Naive thymus-derived CD8-positive, alpha-beta T cell (primary cell): ENCODE measurements at regions not wholly inside any gene's neighbourhood (a gene's known extent, or its start where the extent isn't known, plus 50 kb on each side); places are given as distances from the start of the nearest gene placed in this dataset.

Experiments
- ATAC-seq, 2 donors: fragments of 150-1000 bp; cut with Tn5 transposase in 1 of 2; sonication (Bioruptor Pico), chemical (Tn5 transposase) in 1 of 2; 1 replicate in 1 of 2; 2 replicates in 1 of 2; pipeline ENCODE4 v1.10.0; 2021; ENCODE audit warnings: mild to moderate bottlenecking in 2 of 2, moderate library complexity in 2 of 2
- POLR2A ChIA-PET: fragments of 350-600 bp; sonication (Branson Sonifier 250); formaldehyde crosslinking; loops from one replicate; lab custom pipeline; 2021; ENCODE audit warnings: antibody characterized with exemption; lab: Charles Lee
- DNase-seq, 10 donors: peaks; one replicate each; pipeline versions ENCODE4 v3.0.0 to v3.0.0-alpha.2; 2020 to 2022
- H3K27ac Mint-ChIP-seq, 10 donors: one replicate each; pipeline ENCODE4 v1.8.0; 2020 to 2022; ENCODE audit warnings: mild to moderate bottlenecking in 10 of 10, mixed read lengths in 10 of 10, moderate library complexity in 4 of 10, inconsistent platforms in 1 of 10
- H3K27me3 Mint-ChIP-seq, 5 donors: one replicate each; pipeline ENCODE4 v1.8.0; 2021 to 2022; ENCODE audit warnings: mixed read lengths in 5 of 5
- H3K36me3 Mint-ChIP-seq, 3 donors: one replicate each; pipeline ENCODE4 v1.8.0; 2020 to 2022; ENCODE audit warnings: mixed read lengths in 3 of 3, mild to moderate bottlenecking in 2 of 3, inconsistent platforms in 1 of 3
- H3K4me1 Mint-ChIP-seq, 4 donors: one replicate each; pipeline ENCODE4 v1.8.0; 2021 to 2022; ENCODE audit warnings: mixed read lengths in 4 of 4
- H3K4me3 Mint-ChIP-seq, 10 donors: one replicate each; pipeline ENCODE4 v1.8.0; 2020 to 2022; ENCODE audit warnings: mild to moderate bottlenecking in 10 of 10, mixed read lengths in 10 of 10, moderate library complexity in 6 of 10, inconsistent platforms in 1 of 10
- H3K9me3 Mint-ChIP-seq, 9 donors: one replicate each; pipeline ENCODE4 v1.8.0; 2020 to 2022; ENCODE audit warnings: mixed read lengths in 9 of 9, mild to moderate bottlenecking in 3 of 9, inconsistent platforms in 1 of 9, moderate library complexity in 1 of 9

GRCh38 chr2:40859617-40860016 lies 407.7 kb upstream of the SLC8A1 start:
- ATAC-seq, result no peak
- H3K9me3 Mint-ChIP-seq, result peaks cover 0 to 15% (median 0%) of the 10 kb centered on the region in 9 donors

DNA sequence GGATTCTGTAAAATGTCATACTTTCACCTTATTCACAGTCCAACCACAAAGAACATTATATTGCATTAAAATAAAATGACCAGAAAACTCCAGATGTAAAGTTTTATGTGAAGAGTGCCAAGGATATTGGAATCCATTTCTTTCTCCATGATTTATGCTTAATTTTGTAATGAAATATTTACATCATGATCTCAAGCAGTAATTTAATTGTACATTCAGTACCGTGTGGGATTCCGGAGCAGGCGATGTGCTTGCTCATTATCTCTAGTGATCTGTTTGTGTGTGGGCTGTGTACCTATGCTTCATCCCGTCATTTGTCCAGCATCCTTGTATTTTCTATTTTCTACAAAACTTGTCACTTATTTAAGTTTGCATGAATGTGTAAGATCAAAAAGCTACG lies 415.9 kb upstream of the SLC8A1 start:
- ATAC-seq (no peak), DNase-seq (no peak)
- Mint-ChIP-seq H3K4me1 (peaks cover 0 to 3% (median 0%) of the 10 kb centered on the region in 4 donors), H3K9me3 (peaks cover 0 to 3% (median 0%) of the 10 kb centered on the region in 9 donors), H3K27me3 (no peaks in the 10 kb centered on the region), H3K36me3 (no peaks in the 10 kb centered on the region), H3K4me3 (no peak overlapping the region), H3K27ac (no peak overlapping the region)
- POLR2A ChIA-PET, result no interaction called here

More at GRCh38 chr2:40859617-40860016, 407.7 kb upstream of the SLC8A1 start:
- no peaks in the 10 kb centered on the region for H3K36me3 Mint-ChIP-seq
- H3K4me1 Mint-ChIP-seq, result no peaks in the 10 kb centered on the region
- POLR2A ChIA-PET, result no interaction called here
- H3K4me3 Mint-ChIP-seq, result no peak overlapping the region
- no peak for DNase-seq
- H3K27me3 Mint-ChIP-seq, result no peaks in the 10 kb centered on the region
- H3K27ac Mint-ChIP-seq, result no peak overlapping the region

DNA sequence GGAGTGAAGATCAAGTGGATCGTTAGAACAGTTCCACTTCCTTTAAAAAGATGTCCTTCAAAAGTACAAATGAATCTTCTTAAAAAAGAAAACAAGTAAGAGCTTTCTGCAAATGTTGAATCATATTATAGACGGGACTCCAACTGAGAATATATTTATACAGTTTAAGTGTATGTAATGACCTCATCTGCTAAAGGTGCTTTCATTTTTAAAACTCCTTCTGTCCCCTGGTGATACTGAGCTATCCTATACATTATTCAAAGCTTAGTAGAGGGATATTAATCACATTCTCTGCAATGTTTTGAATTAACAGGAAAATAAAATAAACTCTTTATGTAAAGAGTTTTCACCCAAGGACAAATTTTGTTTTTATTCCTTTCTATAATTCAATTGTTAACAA lies 420.7 kb upstream of the SLC8A1 start:
- peaks cover 0 to 3% (median 0%) of the 10 kb centered on the region in 4 donors for H3K4me1 Mint-ChIP-seq
- H3K27ac Mint-ChIP-seq, result no peak overlapping the region
- ATAC-seq (no peak), DNase-seq (no peak)
- no peak overlapping the region for H3K4me3 Mint-ChIP-seq
- peaks cover 0 to 3% (median 0%) of the 10 kb centered on the region in 5 donors for H3K27me3 Mint-ChIP-seq
- POLR2A ChIA-PET, result no interaction called here
- no peaks in the 10 kb centered on the region for H3K36me3 Mint-ChIP-seq
- peaks cover 0 to 1% (median 0%) of the 10 kb centered on the region in 9 donors for H3K9me3 Mint-ChIP-seq

- Mint-ChIP-seq H3K9me3 (peaks cover 0 to 2% (median 0%) of the 10 kb centered on the region in 9 donors), H3K27ac (no peak overlapping the region)
Measured at GRCh38 chr2:40874380-40874779, 422.5 kb upstream of the SLC8A1 start.

GRCh38 chr2:40877734-40878288 lies 425.9 kb upstream of the SLC8A1 start:
- no peak overlapping the region for H3K27ac Mint-ChIP-seq
- no peak overlapping the region for H3K4me3 Mint-ChIP-seq
- DNase-seq, result no peak
- peaks cover 0 to 2% (median 0%) of the 10 kb centered on the region in 9 donors for H3K9me3 Mint-ChIP-seq
- no peaks in the 10 kb centered on the region for H3K4me1 Mint-ChIP-seq
- H3K27me3 Mint-ChIP-seq, result peaks cover 0 to 3% (median 0%) of the 10 kb centered on the region in 5 donors
- ATAC-seq, result no peak
- POLR2A ChIA-PET, result no interaction called here
- H3K36me3 Mint-ChIP-seq, result no peaks in the 10 kb centered on the region

More at GRCh38 chr2:40874380-40874779, 422.5 kb upstream of the SLC8A1 start:
- Mint-ChIP-seq H3K4me3 (no peak overlapping the region), H3K36me3 (no peaks in the 10 kb centered on the region), H3K27me3 (peaks cover 0 to 3% (median 0%) of the 10 kb centered on the region in 5 donors), H3K4me1 (peaks cover 0 to 3% (median 0%) of the 10 kb centered on the region in 4 donors)
- DNase-seq (no peak), ATAC-seq (no peak)
- POLR2A ChIA-PET, result no interaction called here

GRCh38 chr2:40879305-40879704 lies 427.4 kb upstream of the SLC8A1 start:
- Mint-ChIP-seq H3K9me3 (peaks cover 0 to 3% (median 0%) of the 10 kb centered on the region in 9 donors), H3K27ac (no peak overlapping the region), H3K4me3 (no peak overlapping the region), H3K36me3 (no peaks in the 10 kb centered on the region), H3K4me1 (no peaks in the 10 kb centered on the region), H3K27me3 (no peaks in the 10 kb centered on the region)
- ATAC-seq (no peak), DNase-seq (no peak)
- POLR2A ChIA-PET, result no interaction called here

- DNase-seq (no peak), ATAC-seq (no peak)
- no peak overlapping the region for H3K27ac Mint-ChIP-seq
- H3K36me3 Mint-ChIP-seq, result no peaks in the 10 kb centered on the region
- no peaks in the 10 kb centered on the region for H3K4me1 Mint-ChIP-seq
- H3K4me3 Mint-ChIP-seq, result no peak overlapping the region
- H3K27me3 Mint-ChIP-seq, result no peaks in the 10 kb centered on the region
- peaks cover 0 to 9% (median 2%) of the 10 kb centered on the region in 9 donors for H3K9me3 Mint-ChIP-seq
- POLR2A ChIA-PET, result no interaction called here
Measured at GRCh38 chr2:40886100-40886499, 434.2 kb upstream of the SLC8A1 start.

DNA sequence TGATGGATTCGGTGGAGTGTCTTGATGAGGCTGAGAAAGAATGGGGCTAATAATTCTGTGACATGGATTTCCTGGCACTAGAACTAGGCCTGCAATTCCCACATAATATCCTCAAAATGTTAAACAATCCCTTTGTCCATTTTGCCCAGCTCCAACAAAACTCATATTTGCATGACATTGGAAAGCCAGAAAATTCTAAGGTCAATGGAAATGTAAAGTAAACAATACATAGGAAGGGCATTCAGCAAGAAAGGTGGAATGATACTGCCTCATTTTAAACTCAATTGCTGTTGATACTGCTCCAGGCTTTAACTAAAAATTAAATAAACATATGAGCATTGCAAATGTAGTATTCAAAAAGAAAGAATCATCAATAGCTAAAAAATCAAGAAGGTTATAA lies 434.8 kb upstream of the SLC8A1 start:
- H3K36me3 Mint-ChIP-seq, result no peaks in the 10 kb centered on the region
- H3K4me3 Mint-ChIP-seq, result no peak overlapping the region
- H3K9me3 Mint-ChIP-seq, result peaks cover 0 to 9% (median 2%) of the 10 kb centered on the region in 9 donors
- POLR2A ChIA-PET, result interaction anchor here (0.7 kb wide), 1 partner anchor 11 kb away, joined by 4 read pairs; no protein-coding TSS in a partner anchor
- no peak for ATAC-seq
- no peak for DNase-seq
- no peaks in the 10 kb centered on the region for H3K27me3 Mint-ChIP-seq
- H3K27ac Mint-ChIP-seq, result no peak overlapping the region
- no peaks in the 10 kb centered on the region for H3K4me1 Mint-ChIP-seq

GRCh38 chr2:40896358-40896757 lies 444.5 kb upstream of the SLC8A1 start:
- POLR2A ChIA-PET, result no interaction called here
- no peaks in the 10 kb centered on the region for H3K27me3 Mint-ChIP-seq

DNA sequence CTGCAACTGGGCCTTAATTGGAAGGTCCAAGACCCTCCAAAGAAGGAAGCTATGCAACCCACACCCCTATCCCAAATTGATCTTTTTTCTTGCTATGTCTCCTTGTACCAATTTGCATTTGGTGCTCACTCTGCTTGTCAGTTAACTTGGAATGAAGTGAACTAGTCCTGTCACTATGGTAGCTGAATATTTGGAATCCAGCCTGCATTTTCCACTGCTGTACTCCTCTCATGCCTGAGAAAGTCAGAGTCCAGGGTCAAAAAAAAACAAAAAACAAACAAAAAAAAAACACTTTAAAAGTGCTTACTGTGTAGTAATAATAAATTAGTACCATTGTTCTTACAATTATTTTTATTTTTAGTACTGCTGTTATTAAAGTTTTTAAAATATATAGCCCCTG lies 462.8 kb upstream of the SLC8A1 start:
- no peak for DNase-seq
- Mint-ChIP-seq H3K36me3 (no peaks in the 10 kb centered on the region), H3K27me3 (no peaks in the 10 kb centered on the region), H3K4me1 (no peaks in the 10 kb centered on the region), H3K4me3 (no peak overlapping the region), H3K27ac (no peak overlapping the region), H3K9me3 (peaks cover 0 to 10% (median 0%) of the 10 kb centered on the region in 9 donors)
- no peak for ATAC-seq
- POLR2A ChIA-PET, result no interaction called here

More at GRCh38 chr2:40896358-40896757, 444.5 kb upstream of the SLC8A1 start:
- Mint-ChIP-seq H3K4me1 (no peaks in the 10 kb centered on the region), H3K4me3 (no peak overlapping the region), H3K36me3 (no peaks in the 10 kb centered on the region), H3K27ac (no peak overlapping the region), H3K9me3 (peaks cover 0 to 17% (median 0%) of the 10 kb centered on the region in 9 donors)
- DNase-seq, result no peak
- ATAC-seq, result no peak

- peaks cover 0 to 8% (median 0%) of the 10 kb centered on the region in 9 donors for H3K9me3 Mint-ChIP-seq
- no peaks in the 10 kb centered on the region for H3K36me3 Mint-ChIP-seq
- no peak for ATAC-seq
- H3K27ac Mint-ChIP-seq, result no peak overlapping the region
- POLR2A ChIA-PET, result no interaction called here
- H3K4me3 Mint-ChIP-seq, result no peak overlapping the region
- H3K27me3 Mint-ChIP-seq, result no peaks in the 10 kb centered on the region
- no peaks in the 10 kb centered on the region for H3K4me1 Mint-ChIP-seq
- DNase-seq, result no peak
Measured at GRCh38 chr2:40915651-40916050, 463.8 kb upstream of the SLC8A1 start.

GRCh38 chr2:40935349-40935748 lies 483.5 kb upstream of the SLC8A1 start:
- no peak overlapping the region for H3K4me3 Mint-ChIP-seq
- no peak overlapping the region for H3K27ac Mint-ChIP-seq
- peaks cover 0 to 27% (median 3%) of the 10 kb centered on the region in 9 donors for H3K9me3 Mint-ChIP-seq
- POLR2A ChIA-PET, result no interaction called here
- DNase-seq (no peak), ATAC-seq (no peak)
- peaks cover 0 to 2% (median 0%) of the 10 kb centered on the region in 5 donors for H3K27me3 Mint-ChIP-seq
- no peaks in the 10 kb centered on the region for H3K36me3 Mint-ChIP-seq
- no peaks in the 10 kb centered on the region for H3K4me1 Mint-ChIP-seq

DNA sequence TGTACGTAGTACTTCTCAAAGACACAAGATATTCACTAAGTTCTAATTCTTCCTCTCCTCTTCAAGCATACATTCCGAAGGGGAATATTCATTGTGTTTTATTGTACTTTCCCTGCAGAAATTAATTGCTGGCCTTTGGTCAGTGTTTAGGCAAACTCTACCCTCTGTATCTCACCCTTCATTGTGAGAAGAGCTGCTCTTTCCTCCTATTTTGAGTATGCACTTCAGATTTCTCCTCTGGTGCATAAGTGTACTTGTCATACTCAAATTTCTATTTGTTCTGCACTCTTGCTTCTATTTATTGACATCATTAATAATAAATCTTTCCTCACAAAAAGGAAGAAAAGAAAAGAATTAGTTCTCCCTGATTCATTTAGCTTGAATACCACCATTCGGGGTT lies 485.4 kb upstream of the SLC8A1 start:
- H3K27me3 Mint-ChIP-seq, result peaks cover 0 to 2% (median 0%) of the 10 kb centered on the region in 5 donors

GRCh38 chr2:40953341-40953740 lies 501.5 kb upstream of the SLC8A1 start:
- Mint-ChIP-seq H3K27ac (no peak overlapping the region), H3K4me3 (no peak overlapping the region), H3K4me1 (no peaks in the 10 kb centered on the region), H3K9me3 (peaks cover 0 to 4% (median 0%) of the 10 kb centered on the region in 9 donors), H3K36me3 (no peaks in the 10 kb centered on the region), H3K27me3 (no peaks in the 10 kb centered on the region)
- ATAC-seq (no peak), DNase-seq (no peak)
- POLR2A ChIA-PET, result no interaction called here

More for the DNA sequence above, 485.4 kb upstream of the SLC8A1 start:
- POLR2A ChIA-PET, result no interaction called here
- DNase-seq (no peak), ATAC-seq (no peak)
- H3K4me3 Mint-ChIP-seq, result no peak overlapping the region
- peaks cover 4 to 28% (median 12%) of the 10 kb centered on the region in 9 donors for H3K9me3 Mint-ChIP-seq
- no peaks in the 10 kb centered on the region for H3K4me1 Mint-ChIP-seq
- peaks cover 0 to 8% (median 0%) of the 10 kb centered on the region in 3 donors for H3K36me3 Mint-ChIP-seq
- no peak overlapping the region for H3K27ac Mint-ChIP-seq
